LNCAP (cell line): ENCODE measurements at regions not wholly inside any gene's neighbourhood (a gene's known extent, or its start where the extent isn't known, plus 50 kb on each side); places are given as distances from the start of the nearest gene placed in this dataset.

Experiments
- CTCF ChIP-seq: fragments of 450-650 bp; IDR thresholded peaks from 2 replicates; pipeline ENCODE4 v1.5.1; 2017; ENCODE audit warnings: mild to moderate bottlenecking

GRCh38 chr20:58072695-58073671, 155.5 kb downstream of the ANKRD60 start:
- TF ChIP-seq CTCF: no peak

- no peak for TF ChIP-seq CTCF
Measured at GRCh38 chr20:58071991-58072390, 156.5 kb downstream of the ANKRD60 start.

GRCh38 chr20:58071298-58071697, 157.2 kb downstream of the ANKRD60 start:
- no peak for TF ChIP-seq CTCF

GRCh38 chr20:58070664-58071196, 157.7 kb downstream of the ANKRD60 start:
- no peak for TF ChIP-seq CTCF

GRCh38 chr20:58069796-58070663, 158.4 kb downstream of the ANKRD60 start:
- no peak for TF ChIP-seq CTCF

GRCh38 chr20:58069207-58069606, 159.2 kb downstream of the ANKRD60 start:
- TF ChIP-seq CTCF: no peak
